ENCODE measurements at regions not wholly inside any gene's neighbourhood (a gene's known extent, or its start where the extent isn't known, plus 50 kb on each side); places are given as distances from the start of the nearest gene placed in this dataset.

DNA sequence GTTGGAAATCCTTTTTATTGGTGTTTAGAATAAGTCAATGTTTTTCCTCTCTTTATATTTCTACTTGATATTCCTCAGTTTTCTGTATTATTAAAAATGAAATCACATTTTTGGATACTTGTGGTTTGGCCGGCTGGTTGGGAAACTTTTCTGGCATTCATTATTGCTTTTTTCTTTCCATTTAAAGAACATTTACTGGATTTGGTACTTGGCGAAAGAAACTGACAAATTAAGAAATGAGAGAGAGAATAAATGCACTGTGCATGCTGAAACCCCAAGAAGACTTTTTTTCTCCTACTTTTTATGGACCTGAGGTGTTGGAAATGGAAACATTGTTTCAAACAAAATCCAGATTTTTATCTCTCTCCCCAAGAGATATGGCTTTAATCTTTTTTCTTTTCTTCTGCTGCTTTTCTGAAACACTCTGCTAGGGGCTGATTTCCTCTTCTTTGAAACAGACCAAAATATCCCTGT, 128.4 kb downstream of the SNX18 start:
- no peak for DNase-seq (ENCODE audit: low spot score)

DNA sequence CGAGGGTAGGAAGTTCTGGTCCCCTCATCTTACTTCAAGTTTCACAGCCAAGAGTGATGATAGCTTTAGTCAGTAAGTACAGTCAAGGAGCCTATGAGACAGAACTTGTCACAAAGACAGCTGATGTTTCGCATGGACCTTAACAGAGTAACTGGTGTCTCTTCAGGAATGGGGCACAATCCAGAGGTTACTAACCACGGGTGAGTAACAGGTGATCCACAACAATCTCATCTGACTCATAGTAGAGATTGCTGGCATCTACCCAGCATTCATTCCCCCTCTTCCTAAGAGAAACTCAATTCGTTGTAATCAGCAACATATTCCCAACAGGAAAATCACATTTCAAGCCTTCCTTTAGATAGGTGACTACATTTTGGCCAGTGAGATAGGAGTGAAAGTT, 126.7 kb downstream of the SNX18 start:
- peak; percentile 4 for DNase-seq (ENCODE audit: low spot score)

- no peak for DNase-seq (ENCODE audit: low spot score)
Observed at GRCh38 chr5:54643685-54644106, 126.1 kb downstream of the SNX18 start.

DNA sequence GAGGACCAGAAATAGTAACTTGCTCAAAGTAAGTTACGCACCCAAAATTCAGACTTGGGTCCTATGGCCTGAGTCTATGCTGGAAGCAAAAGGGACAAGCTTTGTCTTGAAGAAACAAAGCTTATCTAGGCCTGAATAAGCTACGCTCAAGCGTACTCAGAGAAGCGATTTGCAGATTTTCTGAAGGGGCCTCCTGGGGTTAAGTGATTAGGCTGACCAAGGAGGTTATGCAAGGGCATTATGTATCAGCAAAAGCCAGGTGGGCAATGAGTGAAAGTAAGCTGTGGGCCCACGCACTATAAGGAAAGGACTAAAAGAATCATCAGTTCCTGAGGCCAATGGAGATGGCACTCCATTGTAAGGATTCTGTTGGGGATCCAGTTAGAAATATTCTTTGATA, 122.1 kb downstream of the SNX18 start:
- DNase-seq (ENCODE audit: low spot score), result no peak

DNA sequence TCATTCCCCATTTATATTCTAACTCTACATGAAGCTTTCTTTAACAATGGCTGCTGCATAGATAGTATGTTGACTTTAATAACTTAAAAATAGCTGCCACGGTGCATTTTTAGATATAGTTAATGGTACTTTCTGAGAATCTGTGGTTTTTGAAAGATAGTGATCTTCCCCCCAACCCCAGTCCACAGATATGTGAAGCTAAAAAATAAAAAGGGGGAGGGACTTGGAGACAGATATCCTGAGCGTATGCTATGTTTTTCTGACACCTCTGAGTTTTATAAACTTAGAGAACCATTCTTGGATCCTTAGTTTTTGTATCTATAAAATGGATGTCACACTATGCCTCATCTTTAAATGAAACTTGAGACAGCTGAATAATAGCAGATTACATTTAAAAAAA, 120.5 kb downstream of the SNX18 start:
- peak; percentile 41 for DNase-seq (ENCODE audit: low spot score)

DNA sequence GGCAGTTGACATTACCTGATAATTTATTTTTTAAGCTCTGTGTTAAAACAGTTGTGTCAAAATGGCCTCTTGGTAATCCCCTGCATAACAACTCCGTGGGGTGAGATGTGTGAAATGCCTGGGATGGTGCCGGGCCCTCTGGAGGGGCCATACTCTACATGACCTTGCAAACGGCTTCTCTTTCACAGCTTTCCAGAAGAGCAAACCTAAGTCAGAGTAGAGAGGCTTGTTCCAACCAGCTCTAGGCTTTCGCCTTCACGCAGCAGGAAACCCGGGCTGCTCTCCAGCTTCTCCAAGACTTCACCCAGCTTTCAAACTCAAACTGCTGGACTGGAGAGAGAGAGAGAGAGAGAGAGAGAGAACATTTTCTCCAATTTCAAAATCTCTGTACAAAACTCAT, 120.1 kb downstream of the SNX18 start:
- DNase-seq (ENCODE audit: low spot score), result no peak

DNA sequence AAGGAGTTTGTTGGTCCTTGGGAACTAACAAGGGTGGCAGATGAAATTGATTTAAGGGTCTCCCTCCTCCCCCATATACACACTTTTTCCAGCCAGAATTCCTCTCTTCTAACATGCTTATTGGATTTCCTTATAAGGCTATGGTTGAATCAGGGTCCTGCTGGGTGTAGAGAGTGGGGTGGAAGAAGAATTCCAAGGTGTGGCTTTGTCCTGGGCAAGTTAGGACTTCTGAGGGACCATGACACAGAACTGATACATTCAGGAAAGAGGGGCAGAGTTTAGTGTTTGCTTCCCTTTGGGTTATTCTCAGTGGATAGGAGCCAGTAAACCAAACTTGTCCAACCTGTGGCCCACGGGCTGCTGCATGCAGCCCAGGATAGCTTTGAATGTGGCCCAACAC, 116.5 kb downstream of the SNX18 start:
- DNase-seq (ENCODE audit: low spot score), result no peak

DNA sequence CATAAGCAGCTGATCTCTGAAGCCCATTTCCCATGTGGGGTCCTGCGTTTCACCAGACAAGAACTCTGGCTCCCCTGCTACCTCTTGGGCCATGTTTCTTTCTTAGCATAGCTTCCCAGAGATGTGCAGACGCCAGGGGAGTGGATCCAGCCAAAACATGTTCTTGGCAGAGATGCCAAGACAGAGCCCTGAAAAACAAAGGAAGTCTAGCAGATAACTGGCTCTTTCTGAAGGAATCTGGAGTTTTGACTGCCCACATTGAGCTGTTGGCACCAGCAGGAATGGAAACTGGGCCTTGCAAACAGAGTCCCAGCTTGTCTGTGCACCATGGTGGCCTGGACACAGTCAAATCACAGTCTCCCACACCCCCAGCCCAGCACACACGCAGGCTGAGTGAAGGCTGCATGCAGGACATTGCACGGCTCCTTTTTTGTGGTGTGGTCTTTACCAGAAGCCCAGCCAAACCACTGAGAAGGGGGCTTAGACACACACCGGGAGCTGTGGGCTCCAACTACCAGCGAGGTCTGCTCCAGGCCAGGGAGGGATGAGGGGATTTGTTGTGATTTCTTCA, 114.7 kb downstream of the SNX18 start:
- no peak for DNase-seq (ENCODE audit: low spot score)

DNA sequence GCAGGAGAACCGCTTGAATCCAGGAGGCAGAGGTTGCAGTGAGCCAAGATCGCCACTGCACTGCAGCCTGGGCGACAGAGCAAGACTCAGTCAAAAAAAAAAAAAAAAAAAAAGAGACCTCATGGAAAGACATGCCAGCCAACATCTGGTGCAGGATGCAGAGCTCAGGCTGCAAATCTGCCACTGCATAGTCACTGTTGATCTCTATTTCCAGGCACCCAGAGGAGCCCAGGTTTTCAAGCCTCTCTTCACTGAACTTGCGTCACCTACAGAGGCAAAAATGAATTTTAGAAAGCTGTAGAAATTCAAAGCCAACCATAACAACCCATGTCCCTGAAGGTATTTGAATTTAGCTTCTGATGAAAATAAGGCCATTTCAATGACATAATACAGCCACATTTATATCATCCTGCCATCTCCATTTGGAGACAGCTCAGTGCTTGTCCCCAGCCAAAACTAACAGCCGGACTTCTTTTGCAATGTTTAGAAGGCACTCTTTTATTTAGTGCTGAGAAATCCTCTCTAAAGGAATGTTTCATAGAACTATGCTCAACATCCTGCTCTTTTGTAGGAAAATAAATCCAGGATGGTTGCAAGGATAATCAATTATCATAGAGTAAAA, 113.3 kb downstream of the SNX18 start:
- DNase-seq (ENCODE audit: low spot score), result no peak

DNA sequence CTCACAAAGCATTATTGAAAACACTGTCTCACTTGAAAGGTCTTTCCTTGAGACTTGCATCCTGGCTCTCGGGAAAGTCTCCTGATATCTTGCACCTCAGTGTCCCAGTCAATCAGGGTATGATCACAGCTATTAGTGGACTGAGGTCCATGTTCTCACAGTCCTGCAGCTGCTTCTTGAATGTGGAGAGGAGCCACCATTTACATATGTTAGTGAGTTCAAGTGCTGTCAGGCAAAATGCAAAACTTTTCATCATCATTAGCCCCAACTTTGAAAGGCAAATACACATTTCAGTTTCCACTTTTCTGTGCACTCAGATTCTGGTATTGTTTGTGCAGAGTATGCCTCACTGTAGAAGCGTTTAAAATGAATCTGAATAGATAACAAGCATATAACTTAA, 111.6 kb downstream of the SNX18 start:
- DNase-seq (ENCODE audit: low spot score), result no peak

DNA sequence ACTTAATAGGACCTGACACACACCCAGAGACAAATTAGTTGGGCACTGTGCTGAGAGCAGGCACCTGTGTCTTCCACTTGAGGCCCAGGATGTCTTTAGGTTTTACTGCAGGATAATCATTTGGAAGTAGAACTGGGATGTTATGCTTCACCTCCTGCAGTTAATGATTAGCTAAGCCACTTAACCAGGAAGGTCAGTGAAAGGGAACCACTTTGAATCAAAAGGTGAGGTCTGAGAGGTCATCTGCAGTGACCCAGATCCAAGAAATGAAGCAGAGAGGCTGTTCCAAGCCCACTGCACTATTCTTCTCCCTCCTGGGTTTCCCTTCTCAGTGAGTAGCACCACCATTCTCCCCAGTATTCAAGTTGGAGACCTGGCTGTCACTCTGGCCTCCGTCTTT, 110.5 kb downstream of the SNX18 start:
- no peak for DNase-seq (ENCODE audit: low spot score)

- no peak for DNase-seq (ENCODE audit: low spot score)
Observed at GRCh38 chr5:54626407-54626806, 108.8 kb downstream of the SNX18 start.

- no peak for DNase-seq (ENCODE audit: low spot score)
Observed at GRCh38 chr5:54624805-54625568, 107.4 kb downstream of the SNX18 start.

DNA sequence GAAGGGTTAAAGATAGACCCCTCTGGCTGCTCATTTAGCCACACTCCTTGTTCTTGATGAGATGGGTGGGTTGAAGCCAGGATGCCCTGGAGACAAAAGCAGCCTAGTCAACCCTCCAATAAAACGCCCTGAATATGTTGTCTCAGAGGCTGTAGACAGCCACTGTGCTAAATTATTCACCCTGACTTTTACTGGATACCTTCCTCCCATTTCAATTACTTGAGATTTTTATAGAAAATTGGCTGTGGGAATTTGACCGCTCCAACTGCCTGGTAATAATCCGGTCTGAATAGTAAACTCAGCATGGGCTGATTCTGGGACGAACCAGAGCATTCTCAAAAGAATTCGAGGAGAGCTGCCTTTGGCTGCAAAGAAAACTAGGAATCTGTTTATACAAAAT, 104.2 kb downstream of the SNX18 start:
- no peak for DNase-seq (ENCODE audit: low spot score)

- no peak for DNase-seq (ENCODE audit: low spot score)
Observed at GRCh38 chr5:54621048-54621447, 103.5 kb downstream of the SNX18 start.

DNA sequence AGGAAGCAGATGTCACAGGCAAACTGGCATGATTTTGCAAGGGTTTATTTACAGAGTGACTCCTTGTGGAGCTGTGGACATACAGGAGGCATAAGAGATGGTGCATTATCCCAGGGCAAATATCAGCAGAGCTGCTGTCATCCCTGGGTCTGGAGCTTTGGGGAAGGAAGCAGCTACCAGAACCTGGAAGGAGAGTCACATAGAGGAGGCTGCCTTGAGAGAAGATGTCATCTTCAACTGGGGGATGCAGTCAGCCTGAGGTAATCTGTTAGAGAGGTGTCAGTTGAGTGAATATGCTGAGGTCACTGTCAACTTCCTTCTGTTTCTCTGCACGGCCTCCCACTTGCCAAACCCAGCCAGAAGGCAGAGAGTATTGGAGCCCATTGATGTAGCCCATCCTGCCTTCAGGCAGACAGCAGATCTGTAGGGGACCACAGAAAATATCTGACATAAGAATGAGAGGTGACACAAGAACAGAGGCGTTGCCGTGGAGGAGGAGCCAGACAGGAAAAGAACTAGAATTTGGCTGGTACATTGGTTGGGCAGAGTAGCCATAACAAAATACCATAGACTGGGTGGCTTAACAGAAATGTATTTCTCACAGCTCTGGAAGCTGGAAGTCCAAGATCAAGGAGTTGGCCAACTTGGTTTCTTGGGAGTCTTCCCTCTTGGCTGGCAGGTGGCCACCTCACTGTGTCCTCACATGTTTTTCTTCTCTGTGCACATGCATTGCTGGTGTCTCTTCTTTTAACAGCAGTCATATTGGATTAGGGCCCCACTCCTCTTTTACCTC, 102.8 kb downstream of the SNX18 start:
- DNase-seq (ENCODE audit: low spot score), result peak; percentile 2

GRCh38 chr5:54619731-54620130, 102.2 kb downstream of the SNX18 start:
- no peak for DNase-seq (ENCODE audit: low spot score)

DNA sequence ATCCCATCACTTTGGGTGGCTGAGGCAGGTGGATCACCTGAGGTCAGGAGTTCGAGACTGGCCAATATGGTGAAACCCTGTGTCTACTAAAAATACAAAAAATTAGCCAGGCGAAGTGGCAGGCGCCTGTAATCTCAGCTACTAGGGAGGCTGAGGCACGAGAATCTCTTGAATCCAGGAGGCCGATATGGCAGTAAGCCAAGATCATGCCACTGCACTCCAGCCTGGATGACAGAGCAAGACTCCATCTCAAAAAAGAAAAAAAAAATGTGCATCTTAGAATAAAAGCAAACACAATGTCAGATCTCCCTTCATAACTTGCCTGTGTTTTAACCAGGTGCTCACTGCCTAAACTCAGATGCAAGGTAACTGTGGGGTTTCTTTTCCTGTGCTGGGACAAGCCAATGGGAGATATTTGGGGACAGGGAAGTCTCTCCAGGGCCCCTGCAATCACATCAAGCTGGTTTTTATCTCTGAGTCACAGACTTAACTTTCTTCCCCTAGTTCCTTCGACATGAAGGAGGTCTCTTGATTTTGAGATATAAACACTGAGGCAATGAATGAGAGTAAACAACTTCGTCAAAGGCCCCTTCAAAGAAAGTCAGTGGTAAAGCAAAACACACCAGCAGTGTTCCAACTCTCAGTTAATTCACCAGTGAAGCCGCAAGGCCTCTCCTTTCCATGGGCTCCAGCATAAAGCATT, 99.1 kb downstream of the SNX18 start:
- no peak for DNase-seq (ENCODE audit: low spot score)

DNA sequence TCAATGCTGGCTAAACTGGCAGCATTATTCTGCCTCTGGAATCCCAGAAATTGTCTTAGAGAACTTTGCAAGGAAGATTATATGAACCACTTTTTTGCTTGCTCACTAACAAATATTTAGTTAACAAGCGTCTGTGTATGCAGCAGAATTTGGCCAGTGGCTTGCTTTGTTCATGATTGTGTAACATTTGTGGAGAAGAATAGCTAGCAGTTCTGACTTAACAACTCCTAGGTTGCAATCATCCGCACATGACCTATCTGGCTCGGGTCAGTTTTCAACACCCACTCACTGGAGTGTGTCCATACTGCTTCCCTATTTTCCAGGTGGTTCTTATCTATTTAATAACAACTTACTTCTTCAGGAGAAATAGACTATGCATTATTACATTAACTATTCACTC, 98.5 kb downstream of the SNX18 start:
- no peak for DNase-seq (ENCODE audit: low spot score)

DNA sequence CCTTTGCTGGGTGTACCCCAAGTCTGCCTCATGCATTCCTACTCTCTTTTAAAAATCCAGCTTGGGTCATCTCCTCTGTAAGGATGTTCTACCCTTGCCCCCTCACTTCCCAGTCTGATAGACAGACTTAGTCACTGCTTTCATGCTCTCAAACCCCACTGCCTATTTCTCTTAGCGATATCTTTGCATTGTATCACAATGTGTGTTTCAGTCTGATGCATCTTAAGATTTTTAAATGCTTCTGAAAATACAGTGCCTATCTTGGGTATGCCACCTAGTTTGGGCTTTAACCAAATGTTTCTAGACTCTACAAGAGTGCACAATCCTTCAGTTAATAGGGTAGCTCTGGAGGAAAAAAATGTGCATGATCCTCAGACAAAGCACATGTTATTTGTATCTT, 97.8 kb downstream of the SNX18 start:
- no peak for DNase-seq (ENCODE audit: low spot score)

DNA sequence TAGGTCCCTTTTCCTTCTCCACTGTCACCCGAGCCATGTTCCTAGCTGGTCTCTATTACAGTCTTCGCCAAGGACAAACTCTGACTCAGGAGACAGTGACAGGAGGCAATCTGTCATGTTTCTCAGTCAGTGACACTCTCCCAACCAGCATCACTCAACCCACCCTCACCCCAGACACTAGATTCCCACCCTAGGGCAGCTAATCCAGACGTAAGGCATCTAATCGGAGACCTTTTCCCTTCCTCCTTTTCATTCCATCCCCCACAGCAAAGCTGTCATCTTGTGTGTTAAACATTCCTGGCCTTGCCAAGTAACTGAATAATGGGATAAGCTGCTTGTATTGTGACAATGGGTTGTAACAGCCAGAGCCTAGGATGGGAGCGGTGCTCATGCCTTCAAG, 95.2 kb downstream of the SNX18 start:
- DNase-seq (ENCODE audit: low spot score), result no peak

Measured in CD4-positive, alpha-beta T cell treated with Interleukin-2 at 100 ng/mL for 4 hours (primary cell).